GM13977 (cell line): ENCODE measurements at regions not wholly inside any gene's neighbourhood (a gene's known extent, or its start where the extent isn't known, plus 50 kb on each side); places are given as distances from the start of the nearest gene placed in this dataset.

ENCODE experiments used
- DNase-seq: peaks from one replicate; pipeline ENCODE4 v3.0.0; 2012; ENCODE audit warnings: low spot score
- CTCF ChIP-seq: IDR thresholded peaks from 2 replicates; pipeline ENCODE4 v1.5.1; 2012; ENCODE audit warnings: mild to moderate bottlenecking, control low read depth; ENCODE audit not compliant: insufficient read depth; ENCODE audit errors: extremely low read depth, missing control alignments
- in situ Hi-C: fragments of 300-500 bp; cut with MboI; formaldehyde crosslinking; loops from one replicate; pipeline ENCODE4 v1.12.0; 2022; ENCODE audit warnings: low sequenced_read_pairs, low pct_unique_long_range_greater_than_20kb, mixed read lengths, inconsistent platforms; ENCODE audit not compliant: unreplicated experiment

- DNase-seq = no peak
- TF ChIP-seq CTCF = no peak
- in situ Hi-C loops = no loop called here
Observed at GRCh38 chr14:87158283-87158682, 834.7 kb downstream of the GALC start.

- DNase-seq = no peak
- TF ChIP-seq CTCF = no peak
- in situ Hi-C loops = no loop called here
Observed at GRCh38 chr14:87156878-87157277, 836.1 kb downstream of the GALC start.

GRCh38 chr14:87155856-87156488 is 837.0 kb downstream of the GALC start:
- no peak for DNase-seq
- in situ Hi-C loops = no loop called here
- no peak for TF ChIP-seq CTCF

GRCh38 chr14:87153901-87154300 is 839.1 kb downstream of the GALC start:
- TF ChIP-seq CTCF = no peak
- in situ Hi-C loops = no loop called here
- DNase-seq = no peak

- in situ Hi-C loops = no loop called here
- TF ChIP-seq CTCF = no peak
- no peak for DNase-seq
Observed at GRCh38 chr14:87153391-87153790, 839.6 kb downstream of the GALC start.

GRCh38 chr14:87152693-87153092 is 840.3 kb downstream of the GALC start:
- no peak for TF ChIP-seq CTCF
- DNase-seq = no peak
- in situ Hi-C loops = no loop called here
